Lung (tissue), 11 donors: ENCODE measurements at regions not wholly inside any gene's neighbourhood (a gene's known extent, or its start where the extent isn't known, plus 50 kb on each side); places are given as distances from the start of the nearest gene placed in this dataset.

Experiments used
- ATAC-seq: fragments of 200-7000 bp; cut with Tn5 transposase; one replicate; pipeline ENCODE4 v1.9.1; 2020; ENCODE audit warnings: moderate number of reproducible peaks; ENCODE audit not compliant: insufficient read depth, low FRiP score
- DNase-seq, 3 donors: peaks; one replicate each; pipeline ENCODE4 v3.0.0-alpha.2; 2013 to 2017
- H3K27ac ChIP-seq, 2 donors: one replicate each; pipeline ENCODE4 v1.5.1; 2013; ENCODE audit warnings: mild to moderate bottlenecking in 2 of 2, moderate library complexity in 2 of 2, control low read depth in 1 of 2, inconsistent platforms in 1 of 2, low read depth in 1 of 2, low read length in 1 of 2
- H3K27me3 ChIP-seq, 3 donors: one replicate each; pipeline ENCODE4 v1.5.1; 2013; ENCODE audit warnings: low read length in 2 of 3; ENCODE audit not compliant: control insufficient read depth in 3 of 3, insufficient read depth in 3 of 3
- H3K36me3 ChIP-seq, 4 donors: one replicate each; pipeline ENCODE4 v1.5.1; 2013; ENCODE audit warnings: low read length in 4 of 4, mild to moderate bottlenecking in 1 of 4, moderate library complexity in 1 of 4; ENCODE audit not compliant: control insufficient read depth in 4 of 4, insufficient read depth in 4 of 4
- H3K4me1 ChIP-seq, 5 donors: one replicate each; pipeline ENCODE4 v1.5.1; 2013; ENCODE audit warnings: low read length in 5 of 5, mild to moderate bottlenecking in 2 of 5, moderate library complexity in 1 of 5; ENCODE audit not compliant: control insufficient read depth in 5 of 5, insufficient read depth in 5 of 5
- H3K4me3 ChIP-seq: one replicate; pipeline ENCODE4 v1.5.1; 2013; ENCODE audit warnings: mild to moderate bottlenecking, control low read depth, moderate library complexity
- H3K9ac ChIP-seq, 2 donors: one replicate each; pipeline ENCODE4 v1.5.1; 2013; ENCODE audit warnings: low read length in 2 of 2, control low read depth in 1 of 2; ENCODE audit not compliant: insufficient read depth in 1 of 2
- H3K9me3 ChIP-seq, 4 donors: one replicate each; pipeline ENCODE4 v1.5.1; 2013; ENCODE audit warnings: low read length in 3 of 4, mild to moderate bottlenecking in 1 of 4, moderate library complexity in 1 of 4; ENCODE audit not compliant: control insufficient read depth in 4 of 4, insufficient read depth in 3 of 4
- WGBS, 2 donors: extraction: QIAGEN DNeasy Blood & Tissue Kit; methylation state at CpG; one replicate each; pipeline ENCODE4 v1.1.7; 2013; 5-methylcytosine and 5-hydroxymethylcytosine counted together
- TF ChIP-seq, protein P1 (sequence below): IDR thresholded peaks from 2 replicates; pipeline ENCODE4 v1.5.1; 2012; ENCODE audit warnings: mild to moderate bottlenecking; ENCODE audit errors: control extremely low read depth, extremely low read depth
- donor health status: control.
- donor health status: control.
- donor health status: Bipolar disorder and iron deficiency.
- donor health status: healthy.
- donor health status: DM: yes; HTN: yes; CAD: no.

DNA sequence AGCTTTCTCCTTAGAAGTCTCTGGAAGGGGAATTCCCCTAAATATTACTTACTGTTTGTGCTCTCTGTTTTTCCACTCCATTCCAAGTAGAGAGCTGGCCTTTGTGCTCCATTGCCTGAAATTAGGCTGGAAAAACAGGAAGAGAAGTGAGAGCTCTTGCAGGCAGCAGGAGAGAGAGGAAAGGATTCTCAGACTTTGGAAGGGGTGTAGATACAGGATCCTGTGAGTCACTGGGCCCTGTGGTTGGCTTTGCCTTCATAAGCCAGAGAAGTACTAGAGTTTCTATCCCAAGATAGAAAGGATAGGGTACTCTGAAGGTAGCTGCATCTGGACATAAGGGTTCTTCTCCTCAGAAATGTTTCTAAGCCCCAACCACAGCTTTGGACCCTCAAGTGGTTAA lies 188.9 kb downstream of the CMPK2 start:
- Histone ChIP-seq H3K4me1 (peaks cover 0 to 6% (median 0%) of the 10 kb centered on the region in 5 donors), H3K9me3 (peaks cover 0 to 3% (median 0%) of the 10 kb centered on the region in 4 donors), H3K4me3 (no peak overlapping the region), H3K27me3 (no peaks in the 10 kb centered on the region), H3K27ac (no peak overlapping the region), H3K9ac (no peak overlapping the region), H3K36me3 (no peaks in the 10 kb centered on the region)
- DNase-seq (no peak), ATAC-seq (no peak)
- TF ChIP-seq, protein P1, sequence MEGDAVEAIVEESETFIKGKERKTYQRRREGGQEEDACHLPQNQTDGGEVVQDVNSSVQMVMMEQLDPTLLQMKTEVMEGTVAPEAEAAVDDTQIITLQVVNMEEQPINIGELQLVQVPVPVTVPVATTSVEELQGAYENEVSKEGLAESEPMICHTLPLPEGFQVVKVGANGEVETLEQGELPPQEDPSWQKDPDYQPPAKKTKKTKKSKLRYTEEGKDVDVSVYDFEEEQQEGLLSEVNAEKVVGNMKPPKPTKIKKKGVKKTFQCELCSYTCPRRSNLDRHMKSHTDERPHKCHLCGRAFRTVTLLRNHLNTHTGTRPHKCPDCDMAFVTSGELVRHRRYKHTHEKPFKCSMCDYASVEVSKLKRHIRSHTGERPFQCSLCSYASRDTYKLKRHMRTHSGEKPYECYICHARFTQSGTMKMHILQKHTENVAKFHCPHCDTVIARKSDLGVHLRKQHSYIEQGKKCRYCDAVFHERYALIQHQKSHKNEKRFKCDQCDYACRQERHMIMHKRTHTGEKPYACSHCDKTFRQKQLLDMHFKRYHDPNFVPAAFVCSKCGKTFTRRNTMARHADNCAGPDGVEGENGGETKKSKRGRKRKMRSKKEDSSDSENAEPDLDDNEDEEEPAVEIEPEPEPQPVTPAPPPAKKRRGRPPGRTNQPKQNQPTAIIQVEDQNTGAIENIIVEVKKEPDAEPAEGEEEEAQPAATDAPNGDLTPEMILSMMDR, result no peak

DNA sequence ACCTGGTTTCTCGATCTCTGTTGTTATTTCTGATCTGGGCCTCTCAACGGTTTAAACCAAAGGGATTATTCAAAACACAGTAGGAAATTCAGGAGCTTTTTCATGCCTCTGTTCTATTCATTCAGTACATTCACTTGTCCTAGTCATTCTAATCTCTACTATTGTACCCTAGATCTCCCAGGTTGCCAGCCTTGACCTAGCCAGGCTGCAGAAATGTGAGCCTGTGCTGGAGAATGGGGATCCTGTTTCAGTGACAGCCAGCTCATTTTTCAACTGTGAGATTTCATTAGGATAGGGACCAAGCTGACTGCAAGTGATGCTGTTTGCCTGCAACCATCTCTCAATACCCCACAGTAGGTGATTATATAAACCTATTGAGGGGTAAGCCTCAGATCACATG lies 186.2 kb downstream of the CMPK2 start:
- no peaks in the 10 kb centered on the region for H3K36me3 ChIP-seq
- peaks cover 0 to 3% (median 0%) of the 10 kb centered on the region in 4 donors for H3K9me3 ChIP-seq
- no peak overlapping the region for H3K27ac ChIP-seq
- DNase-seq, result no peak
- no peak overlapping the region for H3K4me3 ChIP-seq
- no peaks in the 10 kb centered on the region for H3K27me3 ChIP-seq
- ATAC-seq, result no peak
- TF ChIP-seq, protein P1, result no peak
- 53 to 75% methylated on average over 2 of the region's 2 CpGs for WGBS, 2 donors
- H3K4me1 ChIP-seq, result peaks cover 0 to 6% (median 0%) of the 10 kb centered on the region in 5 donors
- no peak overlapping the region for H3K9ac ChIP-seq

DNA sequence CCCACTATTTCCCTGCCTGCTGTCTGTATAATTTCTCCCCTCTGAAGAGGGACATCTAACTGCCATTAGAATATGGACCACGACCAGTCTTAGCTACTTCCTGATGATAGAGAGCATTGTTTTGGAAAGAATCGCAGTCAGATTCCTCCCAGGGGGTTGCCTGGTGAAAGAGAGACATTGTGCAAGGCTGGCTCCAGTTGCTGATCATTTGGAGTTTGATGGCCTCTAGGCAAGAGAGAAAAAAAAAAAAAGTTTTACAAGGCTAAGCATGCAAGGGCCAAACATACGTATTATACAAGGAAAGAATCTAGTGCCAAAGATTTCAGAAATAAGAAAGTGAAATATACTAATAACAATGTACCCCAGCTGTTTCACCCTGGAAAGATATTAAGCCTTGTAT lies 182.2 kb downstream of the CMPK2 start:
- DNase-seq (peak; percentile 63 to 88 (median 79)), ATAC-seq (no peak)
- no peak overlapping the region for H3K4me3 ChIP-seq
- no peaks in the 10 kb centered on the region for H3K27me3 ChIP-seq
- no peak overlapping the region for H3K27ac ChIP-seq
- no peak overlapping the region for H3K9ac ChIP-seq
- TF ChIP-seq, protein P1, result no peak
- H3K36me3 ChIP-seq, result no peaks in the 10 kb centered on the region
- WGBS, 2 donors, result 61 to 68% methylated on average over 3 of the region's 3 CpGs
- H3K9me3 ChIP-seq, result peaks cover 0 to 6% (median 0%) of the 10 kb centered on the region in 4 donors
- H3K4me1 ChIP-seq, result no peaks in the 10 kb centered on the region

DNA sequence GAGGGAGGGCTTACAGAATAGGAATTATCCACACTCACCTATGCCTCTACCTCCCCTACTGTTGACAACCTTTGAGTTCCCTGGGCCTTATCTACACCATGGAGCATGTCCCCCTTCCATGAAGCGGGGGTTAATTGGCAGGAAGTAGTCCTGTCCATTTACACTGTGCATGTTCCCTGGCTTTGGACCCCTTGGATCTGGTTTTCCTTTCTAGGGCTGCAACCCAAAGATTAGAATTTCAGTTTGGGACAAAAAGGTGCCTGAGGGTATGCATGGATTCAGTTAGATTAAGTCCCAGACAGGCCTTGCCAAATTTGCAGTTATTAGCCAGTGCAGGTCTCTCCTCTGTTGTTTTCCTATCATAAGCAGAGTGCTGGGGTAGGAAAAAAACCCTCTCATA lies 180.3 kb downstream of the CMPK2 start:
- Histone ChIP-seq H3K27ac (no peak overlapping the region), H3K4me3 (no peak overlapping the region), H3K9ac (no peak overlapping the region), H3K36me3 (no peaks in the 10 kb centered on the region), H3K27me3 (no peaks in the 10 kb centered on the region), H3K9me3 (peaks cover 0 to 6% (median 0%) of the 10 kb centered on the region in 4 donors), H3K4me1 (no peaks in the 10 kb centered on the region)
- DNase-seq (no peak), ATAC-seq (no peak)
- 96 to 97% methylated on average over 1 of the region's 1 CpG for WGBS, 2 donors
- TF ChIP-seq, protein P1, result no peak
